ENCODE measurements at regions not wholly inside any gene's neighbourhood (a gene's known extent, or its start where the extent isn't known, plus 50 kb on each side); places are given as distances from the start of the nearest gene placed in this dataset.

DNA sequence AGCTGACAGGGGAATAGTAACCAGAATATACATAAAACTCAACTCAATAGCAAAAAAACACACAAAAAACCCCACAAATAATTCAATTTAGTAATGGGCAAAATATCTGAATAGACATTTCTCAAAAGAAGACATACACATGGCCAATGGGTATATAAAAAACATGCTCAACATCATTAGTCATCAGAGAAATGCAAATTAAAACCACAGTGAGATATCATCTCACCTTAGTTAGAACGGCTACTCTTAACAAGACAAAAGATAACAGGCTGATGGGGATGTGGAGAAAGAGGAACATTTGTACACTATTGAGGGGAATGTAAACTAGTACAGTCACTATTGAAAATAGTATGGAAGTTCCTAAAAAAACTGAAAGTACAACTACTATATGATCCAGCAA lies 678.6 kb downstream of the MECOM start:
- ChIA-PET CTCF (no interaction called here), POLR2A (no interaction called here)
- H3K4me3 ChIP-seq (ENCODE audit: low read depth, low read length): no peak overlapping the region
- TF ChIP-seq CTCF (IDR thresholded peaks at IDR 0.05; ENCODE audit: insufficient read depth, low read length, missing control alignments): no peak
- no peak for DNase-seq (ENCODE audit: low read depth, low spot score)

- POLR2A ChIA-PET: no interaction called here
These were observed 680.5 kb downstream of the MECOM start for GRCh38 chr3:168983046-168983445.

GRCh38 chr3:168981396-168981795 lies 682.1 kb downstream of the MECOM start:
- DNase-seq (ENCODE audit: low read depth, low spot score): no peak
- no peak overlapping the region for H3K4me3 ChIP-seq (ENCODE audit: low read depth, low read length)
- ChIA-PET CTCF (no interaction called here), POLR2A (no interaction called here)
- no peak for TF ChIP-seq CTCF (IDR thresholded peaks at IDR 0.05; ENCODE audit: insufficient read depth, low read length, missing control alignments)

More at GRCh38 chr3:168983046-168983445, 680.5 kb downstream of the MECOM start:
- CTCF ChIA-PET: no interaction called here
- no peak for DNase-seq (ENCODE audit: low read depth, low spot score)
- no peak overlapping the region for H3K4me3 ChIP-seq (ENCODE audit: low read depth, low read length)
- no peak for TF ChIP-seq CTCF (IDR thresholded peaks at IDR 0.05; ENCODE audit: insufficient read depth, low read length, missing control alignments)

DNA sequence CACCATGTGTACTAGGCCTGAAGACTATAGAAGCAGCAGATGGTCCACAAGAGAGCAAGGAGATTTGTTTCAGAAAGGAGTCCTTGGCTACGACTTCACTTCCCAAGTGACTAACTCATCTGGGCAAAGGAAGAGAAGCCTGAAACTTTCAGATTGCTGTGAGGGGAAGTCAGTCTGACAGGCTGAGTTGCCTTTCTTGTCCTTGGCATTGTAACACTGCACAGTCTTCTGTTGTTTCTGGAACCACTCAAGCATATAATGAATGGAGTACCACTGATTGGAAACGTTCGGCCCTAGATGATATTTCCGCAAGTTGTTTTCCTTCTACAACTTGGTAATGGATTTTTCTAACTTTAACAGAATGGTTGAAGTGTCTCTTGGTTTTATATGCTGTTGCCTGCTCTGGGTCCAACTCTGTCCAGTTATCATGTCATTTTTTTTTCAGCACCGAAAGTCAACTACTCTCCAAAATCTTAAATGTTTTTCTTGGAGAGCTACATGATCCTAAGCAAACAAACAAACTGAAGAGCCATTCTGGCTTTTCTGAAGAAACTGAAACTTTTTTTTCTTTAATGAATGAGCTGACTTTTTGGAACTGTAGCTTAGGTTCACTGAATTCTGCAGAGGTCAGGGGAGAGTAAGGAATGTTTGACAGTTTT lies 685.7 kb downstream of the MECOM start:
- CTCF ChIA-PET: interaction anchor here (0.9 kb wide), 1 partner anchor 25 kb away, joined by 4 read pairs; no protein-coding TSS in a partner anchor
- POLR2A ChIA-PET: no interaction called here

GRCh38 chr3:168976969-168977368 lies 686.5 kb downstream of the MECOM start:
- ChIA-PET POLR2A (no interaction called here), CTCF (no interaction called here)
- TF ChIP-seq CTCF (IDR thresholded peaks at IDR 0.05; ENCODE audit: insufficient read depth, low read length, missing control alignments): no peak
- DNase-seq (ENCODE audit: low read depth, low spot score): no peak
- H3K4me3 ChIP-seq (ENCODE audit: low read depth, low read length): no peak overlapping the region

More for the DNA sequence above, 685.7 kb downstream of the MECOM start:
- no peak overlapping the region for H3K4me3 ChIP-seq (ENCODE audit: low read depth, low read length)
- DNase-seq (ENCODE audit: low read depth, low spot score): no peak
- TF ChIP-seq CTCF (IDR thresholded peaks at IDR 0.05; ENCODE audit: insufficient read depth, low read length, missing control alignments): no peak

GRCh38 chr3:168975576-168975975 lies 687.9 kb downstream of the MECOM start:
- DNase-seq (ENCODE audit: low read depth, low spot score): no peak
- CTCF ChIA-PET: interaction anchor here (1.0 kb wide), 1 partner anchor 173 kb away, joined by 3 read pairs; no protein-coding TSS in a partner anchor
- POLR2A ChIA-PET: no interaction called here
- TF ChIP-seq CTCF (IDR thresholded peaks at IDR 0.05; ENCODE audit: insufficient read depth, low read length, missing control alignments): no peak
- no peak overlapping the region for H3K4me3 ChIP-seq (ENCODE audit: low read depth, low read length)

Data from AG04449 (cell line).